Endometrium (tissue), 2 donors: ENCODE measurements at regions not wholly inside any gene's neighbourhood (a gene's known extent, or its start where the extent isn't known, plus 50 kb on each side); places are given as distances from the start of the nearest gene placed in this dataset.
"Not testable (repeated sequence)": the region's sequence is repeated elsewhere in the genome, so short reads cannot be mapped to it uniquely, and the experiment has no call there.

Experiments used
- FAIRE-seq: peaks from 2 replicates; lab custom pipeline; 2012; peaks lifted over from hg19 to GRCh38; lab: Jason Lieb, UNC
- donor health status: control.
- donor health status: control.

- no peak for FAIRE-seq
These were observed 497.1 kb upstream of the CDH11 start for GRCh38 chr16:65618931-65619330.

DNA sequence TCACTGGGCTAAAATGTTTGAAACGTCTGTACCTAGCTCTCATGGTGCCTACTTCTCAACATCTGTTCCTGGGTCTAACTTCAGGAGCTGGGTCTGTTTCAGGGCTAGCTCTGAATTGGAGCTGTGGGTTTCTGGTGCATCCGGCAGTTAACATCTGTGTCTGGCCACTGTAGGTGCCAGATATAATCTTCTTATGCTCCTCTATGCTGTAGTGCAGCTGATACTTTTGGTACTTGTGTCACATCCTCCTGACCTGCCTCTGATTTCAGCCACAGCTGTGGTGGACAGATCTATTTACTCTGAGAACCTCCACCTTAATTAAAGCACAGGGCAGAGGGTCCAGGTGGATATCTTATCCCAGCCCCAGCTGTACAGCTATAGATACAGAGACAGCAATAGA lies 496.5 kb upstream of the CDH11 start:
- FAIRE-seq: no peak

DNA sequence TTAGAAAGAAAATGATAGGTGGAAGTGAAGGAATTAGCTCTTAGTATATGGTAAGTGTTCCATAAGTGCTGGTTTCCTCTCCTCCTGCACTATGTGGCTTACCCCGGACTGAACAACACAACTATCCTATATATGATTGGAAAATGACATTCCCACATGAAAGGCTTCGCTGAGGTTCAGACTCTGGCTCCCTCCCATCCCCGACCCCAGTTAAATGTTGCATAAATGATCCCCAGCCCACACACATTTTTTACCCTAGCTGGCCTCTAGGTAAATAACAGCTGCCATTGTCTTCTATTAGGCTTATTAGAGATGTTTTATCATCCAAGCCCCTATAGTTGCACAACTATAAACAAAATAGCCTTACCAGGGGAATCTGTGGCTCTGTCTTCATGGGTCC lies 495.6 kb upstream of the CDH11 start:
- FAIRE-seq: no peak

DNA sequence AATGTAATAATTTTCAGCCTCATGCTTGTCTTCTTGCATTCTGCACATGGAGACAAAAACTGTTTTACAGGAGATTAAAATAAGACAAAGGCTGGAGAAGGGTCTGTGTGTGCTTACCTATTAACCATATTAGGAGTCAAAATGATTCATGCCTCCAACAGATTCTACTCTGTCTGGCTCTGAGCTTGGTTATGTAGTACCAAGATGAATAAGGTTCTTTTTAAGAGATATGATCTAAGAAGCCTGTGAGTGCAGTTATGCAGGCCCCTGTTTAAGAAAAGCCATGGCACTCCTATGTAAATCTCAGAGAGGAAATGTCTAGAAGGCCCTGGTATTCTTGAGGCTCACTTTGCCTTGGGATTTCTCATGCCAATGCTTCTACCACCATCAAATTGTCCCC lies 486.6 kb upstream of the CDH11 start:
- FAIRE-seq: no peak

GRCh38 chr16:65604771-65605170 lies 482.9 kb upstream of the CDH11 start:
- no peak for FAIRE-seq

GRCh38 chr16:65601781-65602180 lies 479.9 kb upstream of the CDH11 start:
- FAIRE-seq: no peak

DNA sequence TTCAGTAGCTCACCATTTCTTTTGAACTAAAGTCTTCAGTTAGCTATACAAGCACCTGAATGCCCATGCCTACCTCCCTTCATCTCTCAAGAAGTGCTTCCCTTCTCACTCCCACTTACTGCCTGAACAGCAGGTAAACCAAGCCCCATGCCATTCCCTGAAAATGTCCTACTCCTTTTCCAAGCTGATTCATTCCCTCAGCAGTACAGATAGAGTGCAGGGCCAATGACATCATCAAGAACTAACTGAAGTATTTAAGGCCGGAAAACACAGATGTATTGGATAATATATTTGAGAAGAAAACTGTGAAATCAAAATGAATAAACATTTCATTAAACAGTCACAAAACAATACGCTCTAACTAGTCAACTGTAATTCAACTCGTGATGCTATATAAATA lies 478.8 kb upstream of the CDH11 start:
- FAIRE-seq: peak; percentile 97

DNA sequence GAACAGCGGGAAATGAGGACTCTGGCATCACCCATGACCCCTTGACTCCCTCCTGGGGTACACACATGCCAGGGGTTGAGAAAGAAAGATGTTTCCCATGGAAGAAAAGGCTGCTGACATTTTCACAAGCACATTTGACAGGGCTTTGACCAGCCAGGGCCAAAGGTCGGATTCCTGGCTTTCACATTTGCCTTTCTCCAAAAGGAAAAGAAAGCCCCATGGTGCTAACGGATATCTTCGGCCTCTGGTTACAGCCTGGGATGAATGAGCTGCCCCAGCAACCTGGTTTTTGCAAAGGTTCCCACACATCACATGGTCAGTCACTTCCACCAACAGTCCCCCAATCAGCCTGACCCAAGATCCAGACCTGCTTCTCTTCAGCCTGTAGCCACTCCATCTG lies 478.2 kb upstream of the CDH11 start:
- FAIRE-seq: no peak

DNA sequence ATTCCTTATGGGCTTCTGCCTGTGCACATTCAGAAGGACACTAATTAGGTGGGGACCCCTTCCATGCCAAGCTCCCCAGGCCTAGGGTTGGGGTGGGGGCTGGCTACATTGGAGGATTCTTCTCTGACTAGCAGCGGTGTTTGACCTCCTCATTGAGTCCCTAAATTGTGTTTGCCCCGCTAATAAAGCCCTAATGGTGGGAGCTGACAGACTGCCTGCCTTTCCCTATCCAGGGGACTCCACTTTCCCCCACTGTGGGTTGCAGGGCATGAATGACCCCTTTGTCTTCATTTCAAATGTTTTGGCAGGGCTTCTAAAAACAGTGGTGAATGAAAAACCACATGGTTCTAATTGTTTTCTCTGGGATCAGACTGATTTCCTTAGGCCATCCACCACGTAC lies 476.8 kb upstream of the CDH11 start:
- FAIRE-seq: no peak

- FAIRE-seq: no peak
These were observed 461.6 kb upstream of the CDH11 start for GRCh38 chr16:65583498-65583897.

DNA sequence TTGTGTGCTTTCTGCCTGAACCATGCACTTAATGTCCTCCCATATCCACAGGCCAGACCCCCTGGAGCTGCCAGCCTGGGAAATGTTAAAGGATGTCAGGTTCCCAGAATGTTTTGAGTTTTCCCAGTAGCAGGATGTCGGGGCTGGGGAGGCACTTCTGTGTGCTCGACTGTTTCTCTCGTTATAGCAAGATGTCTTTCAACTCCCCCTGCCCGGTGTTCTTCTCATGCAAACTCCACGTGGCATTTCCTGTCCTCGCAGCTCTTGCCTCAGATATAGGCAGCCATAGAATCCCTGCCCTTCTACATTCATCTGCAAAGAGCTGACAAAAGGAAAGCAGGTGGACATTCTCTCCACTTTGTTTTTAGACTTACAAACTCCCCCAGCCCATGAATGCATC lies 457.2 kb upstream of the CDH11 start:
- no peak for FAIRE-seq

GRCh38 chr16:65576631-65577030 lies 454.8 kb upstream of the CDH11 start:
- FAIRE-seq: no peak

- FAIRE-seq: no peak
These were observed 454.3 kb upstream of the CDH11 start for GRCh38 chr16:65576139-65576538.

DNA sequence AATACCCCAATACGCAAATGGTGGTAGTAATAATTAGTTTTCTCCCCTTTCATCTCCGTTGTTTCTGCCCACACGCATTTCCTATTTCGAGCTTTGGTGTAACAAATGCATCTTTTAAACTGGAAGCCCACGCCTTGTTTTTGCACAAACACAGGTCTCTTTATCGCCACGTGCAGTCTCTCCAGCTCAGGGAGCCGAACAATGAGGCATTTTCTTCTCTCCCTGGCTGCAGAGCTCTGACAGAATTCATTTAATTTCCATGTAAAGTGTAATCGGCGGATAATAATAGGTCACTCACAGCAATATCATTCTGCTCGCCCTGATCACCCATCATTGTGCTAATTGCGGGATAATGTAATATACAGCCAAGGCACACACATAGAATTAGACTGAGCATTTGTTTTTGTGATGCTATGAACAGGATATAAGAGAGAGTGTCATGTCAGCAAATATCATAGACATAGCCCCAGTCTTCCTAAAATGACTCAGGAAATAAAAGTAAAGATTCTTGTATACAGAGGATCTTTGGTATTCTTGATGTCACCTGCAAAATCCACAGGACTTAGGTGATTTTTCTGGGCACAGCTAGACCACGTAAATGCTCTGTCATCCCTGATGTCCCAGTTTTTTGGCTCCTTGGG lies 452.6 kb upstream of the CDH11 start:
- no peak for FAIRE-seq

GRCh38 chr16:65572156-65572555 lies 450.3 kb upstream of the CDH11 start:
- FAIRE-seq: no peak

GRCh38 chr16:65570261-65570660 lies 448.4 kb upstream of the CDH11 start:
- FAIRE-seq: peak; percentile 35

DNA sequence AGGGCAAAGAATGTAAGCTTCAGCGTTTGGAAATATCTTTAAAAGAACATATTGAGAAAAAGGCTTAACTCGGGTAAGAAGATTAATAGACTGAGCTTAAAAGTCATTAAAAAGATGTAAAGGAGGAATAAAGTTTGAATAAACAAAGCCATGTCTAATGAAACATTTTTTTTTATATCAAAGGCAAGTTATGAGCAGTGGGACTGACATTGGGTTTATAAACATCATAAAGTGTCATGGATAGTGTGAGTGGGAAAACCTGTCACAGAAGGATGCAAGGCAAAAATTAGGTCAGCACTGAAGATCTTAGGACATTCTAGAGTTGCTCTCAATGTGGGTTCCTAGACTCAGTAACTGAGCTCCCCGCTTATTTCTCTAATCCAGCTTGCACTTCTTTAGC lies 438.0 kb upstream of the CDH11 start:
- peak; percentile 97 for FAIRE-seq

DNA sequence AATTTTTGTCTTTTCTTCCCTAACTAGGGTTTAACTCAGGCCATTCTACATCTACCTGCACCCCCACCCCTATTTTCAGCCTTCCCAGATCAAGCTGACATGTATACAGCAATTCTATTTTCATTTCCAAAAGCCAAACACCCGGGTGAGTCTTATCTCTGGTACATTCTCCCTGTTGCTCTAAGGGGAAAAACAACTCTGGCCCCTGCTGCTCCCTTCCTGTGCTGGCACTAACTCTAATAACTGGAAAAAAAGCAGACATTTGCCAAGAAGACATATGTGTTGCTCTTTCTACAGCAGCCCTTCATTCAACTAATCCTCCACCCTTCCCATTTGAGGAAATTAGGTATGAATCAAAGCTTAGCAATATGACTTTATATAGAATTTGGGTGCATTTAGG lies 427.8 kb upstream of the CDH11 start:
- FAIRE-seq: not testable (repeated sequence)

DNA sequence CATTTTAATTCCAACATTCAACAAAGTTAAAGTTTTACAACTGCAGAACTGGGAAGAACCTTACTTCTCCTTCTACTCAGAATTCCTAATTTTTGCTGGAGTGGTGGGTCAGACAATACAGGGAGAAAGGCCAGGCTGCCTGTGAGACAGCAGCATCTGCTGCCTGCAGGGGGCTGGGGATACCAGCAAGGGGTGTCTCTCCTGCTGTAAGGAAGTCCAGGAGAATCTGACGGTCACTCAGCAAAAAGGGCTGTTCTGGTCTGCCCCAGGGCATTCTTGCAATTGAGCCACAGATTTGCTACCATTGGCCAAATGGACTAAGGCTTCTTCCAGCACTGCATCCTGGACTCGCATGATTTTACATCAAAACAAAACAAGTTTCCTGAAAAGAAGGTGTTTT lies 426.6 kb upstream of the CDH11 start:
- FAIRE-seq: no peak

DNA sequence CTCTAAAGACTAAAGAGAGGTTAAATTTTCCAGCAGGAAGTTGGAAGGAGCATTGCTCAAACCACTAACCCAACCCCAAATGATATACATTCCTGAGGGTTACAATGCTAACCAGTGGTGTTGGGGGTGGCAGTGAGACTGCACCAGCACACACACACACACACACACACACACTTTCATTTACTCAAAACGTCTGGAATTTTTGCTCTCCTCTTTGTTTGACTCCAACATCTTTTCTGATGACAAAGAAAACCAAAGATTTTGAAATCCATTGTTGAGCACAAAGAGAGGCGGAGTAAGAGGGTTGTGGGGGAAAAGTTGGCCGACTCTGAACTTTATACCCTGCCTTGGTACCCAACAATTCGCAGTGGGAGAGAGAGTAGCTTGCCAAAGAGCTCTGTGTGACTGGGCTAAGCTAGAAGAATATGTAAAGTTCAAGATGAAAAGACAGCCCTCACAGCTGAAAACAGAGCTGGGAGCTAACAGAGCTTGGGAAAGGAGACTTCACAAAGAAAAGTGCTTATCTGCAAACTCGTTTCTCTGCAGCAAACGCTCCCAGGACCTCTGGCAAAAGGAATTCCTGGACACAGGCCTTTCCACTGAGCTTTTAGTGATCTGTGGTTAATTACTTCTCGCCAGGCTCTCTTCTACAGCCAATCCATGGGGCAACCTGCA lies 426.0 kb upstream of the CDH11 start:
- FAIRE-seq: no peak

- no peak for FAIRE-seq
These were observed 424.5 kb upstream of the CDH11 start for GRCh38 chr16:65546353-65546791.

GRCh38 chr16:65545413-65545956 lies 423.6 kb upstream of the CDH11 start:
- no peak for FAIRE-seq

GRCh38 chr16:65543781-65544740 lies 422.2 kb upstream of the CDH11 start:
- FAIRE-seq: no peak
